ENCODE measurements at regions not wholly inside any gene's neighbourhood (a gene's known extent, or its start where the extent isn't known, plus 50 kb on each side); places are given as distances from the start of the nearest gene placed in this dataset.

GRCh38 chrX:4150259-4150658, 436.8 kb upstream of the PRKX start:
- no peak for TF ChIP-seq POLR2A (IDR thresholded peaks at IDR 0.05)
- TF ChIP-seq CTCF (IDR thresholded peaks at IDR 0.05): no peak
- TF ChIP-seq POLR2AphosphoS5 (IDR thresholded peaks at IDR 0.05): no peak

All from sigmoid colon (tissue), 4 donors.